H9 (cell line): ENCODE measurements at regions not wholly inside any gene's neighbourhood (a gene's known extent, or its start where the extent isn't known, plus 50 kb on each side); places are given as distances from the start of the nearest gene placed in this dataset.

ENCODE experiments used
- DNase-seq: peaks from one replicate; pipeline ENCODE4 v3.0.0-alpha.2; 2017
- H2AFZ ChIP-seq: one replicate; pipeline ENCODE4 v1.6.1; 2013; ENCODE audit warnings: mild to moderate bottlenecking, low read length, control low read depth, moderate library complexity
- H2AK5ac ChIP-seq: 2 replicates; pipeline ENCODE4 v1.6.1; 2013; ENCODE audit warnings: low read length, control low read depth, mixed read lengths; ENCODE audit not compliant: insufficient read length
- H2BK120ac ChIP-seq: one replicate; pipeline ENCODE4 v1.6.1; 2013; ENCODE audit warnings: low read depth, mild to moderate bottlenecking, low read length, control low read depth, inconsistent platforms; ENCODE audit not compliant: poor library complexity, severe bottlenecking
- H2BK12ac ChIP-seq: 2 replicates; pipeline ENCODE4 v1.6.1; 2013; ENCODE audit warnings: low read length, control low read depth, mixed read lengths, low read depth; ENCODE audit not compliant: insufficient read length
- H2BK15ac ChIP-seq: 2 replicates; pipeline ENCODE4 v1.6.1; 2013; ENCODE audit warnings: low read depth, low read length, control low read depth
- H2BK20ac ChIP-seq: one replicate; pipeline ENCODE4 v1.6.1; 2013; ENCODE audit warnings: low read depth, mild to moderate bottlenecking, low read length, control low read depth, inconsistent platforms; ENCODE audit not compliant: poor library complexity, severe bottlenecking
- H2BK5ac ChIP-seq: 2 replicates; pipeline ENCODE4 v1.6.1; 2013; ENCODE audit warnings: low read length, control low read depth, mixed read lengths; ENCODE audit not compliant: insufficient read length
- H3K14ac ChIP-seq: 2 replicates; pipeline ENCODE4 v1.6.1; 2013; ENCODE audit warnings: low read length, control low read depth; ENCODE audit not compliant: insufficient read depth
- H3K18ac ChIP-seq: 2 replicates; pipeline ENCODE4 v1.6.1; 2013; ENCODE audit warnings: low read depth, mild to moderate bottlenecking, mixed read lengths, low read length, control low read depth; ENCODE audit not compliant: insufficient read length
- H3K23ac ChIP-seq: 2 replicates; pipeline ENCODE4 v1.6.1; 2013; ENCODE audit warnings: low read length, control low read depth, mixed read lengths, low read depth; ENCODE audit not compliant: insufficient read length
- H3K23me2 ChIP-seq: 2 replicates; pipeline ENCODE4 v1.6.1; 2013; ENCODE audit warnings: low read depth, mild to moderate bottlenecking, mixed read lengths, low read length, control low read depth; ENCODE audit not compliant: insufficient read length, poor library complexity, severe bottlenecking
- H3K27ac ChIP-seq: 2 replicates; pipeline ENCODE4 v1.5.1; 2013; ENCODE audit warnings: low read length, control low read depth, mixed read lengths, low read depth; ENCODE audit not compliant: insufficient read length
- H3K27me3 ChIP-seq: 2 replicates; pipeline ENCODE4 v1.6.1; 2013; ENCODE audit warnings: low read length, control low read depth, inconsistent platforms; ENCODE audit not compliant: insufficient read depth
- H3K4ac ChIP-seq: 2 replicates; pipeline ENCODE4 v1.6.1; 2013; ENCODE audit warnings: low read depth, mild to moderate bottlenecking, control low read depth, inconsistent platforms, low read length, moderate library complexity
- H3K4me1 ChIP-seq: 2 replicates; pipeline ENCODE4 v1.6.1; 2013; ENCODE audit warnings: low read length, control low read depth, inconsistent platforms; ENCODE audit not compliant: insufficient read depth
- H3K4me2 ChIP-seq: 2 replicates; pipeline ENCODE4 v1.6.1; 2013; ENCODE audit warnings: low read length, control low read depth, mixed read lengths; ENCODE audit not compliant: insufficient read length, insufficient read depth
- H3K56ac ChIP-seq: 2 replicates; pipeline ENCODE4 v1.6.1; 2013; ENCODE audit warnings: low read depth, mild to moderate bottlenecking, mixed read lengths, low read length, control low read depth; ENCODE audit not compliant: insufficient read length
- H3K79me1 ChIP-seq: 2 replicates; pipeline ENCODE4 v1.6.1; 2013; ENCODE audit warnings: low read depth, mild to moderate bottlenecking, moderate library complexity, low read length, control low read depth, inconsistent platforms; ENCODE audit not compliant: insufficient read depth, poor library complexity, severe bottlenecking
- H3K79me2 ChIP-seq: 2 replicates; pipeline ENCODE4 v1.6.1; 2013; ENCODE audit warnings: low read length, control low read depth, inconsistent platforms; ENCODE audit not compliant: insufficient read depth
- H3K9ac ChIP-seq: 2 replicates; pipeline ENCODE4 v1.6.1; 2013; ENCODE audit warnings: low read length, control low read depth, mixed read lengths; ENCODE audit not compliant: insufficient read length; ENCODE audit errors: extremely low read depth
- H3K9me3 ChIP-seq: one replicate; pipeline ENCODE4 v1.6.1; 2013; ENCODE audit warnings: low read depth, low read length, inconsistent platforms; ENCODE audit not compliant: control insufficient read depth
- H3T11ph ChIP-seq: one replicate; pipeline ENCODE4 v1.6.1; 2013; ENCODE audit warnings: mild to moderate bottlenecking, low read length, control low read depth, inconsistent platforms
- H4K20me1 ChIP-seq: one replicate; pipeline ENCODE4 v1.6.1; 2013; ENCODE audit not compliant: control insufficient read depth, insufficient read length, insufficient read depth
- H4K5ac ChIP-seq: 2 replicates; pipeline ENCODE4 v1.6.1; 2013; ENCODE audit warnings: low read depth, mild to moderate bottlenecking, mixed read lengths, low read length, control low read depth; ENCODE audit not compliant: insufficient read length
- H4K8ac ChIP-seq: replicated peaks from 2 replicates; pipeline ENCODE4 v1.6.1; 2013; ENCODE audit warnings: low read length, control low read depth, mixed read lengths, low read depth; ENCODE audit not compliant: insufficient read length
- H4K91ac ChIP-seq: 2 replicates; pipeline ENCODE4 v1.6.1; 2013; ENCODE audit warnings: low read depth, mild to moderate bottlenecking, moderate library complexity, mixed read lengths, low read length, control low read depth; ENCODE audit not compliant: insufficient read length
- H3K27ac Mint-ChIP-seq, 3 experiments: 2 replicates in 2 of 3; 3 replicates in 1 of 3; pipeline ENCODE4 v1.8.0; 2020 to 2021; ENCODE audit warnings: mixed read lengths in 3 of 3, mild to moderate bottlenecking in 1 of 3, moderate library complexity in 1 of 3
- H3K27me3 Mint-ChIP-seq: 2 replicates; pipeline ENCODE4 v1.8.0; 2021; ENCODE audit warnings: low read depth, mild to moderate bottlenecking, moderate library complexity, mixed read lengths
- H3K36me3 Mint-ChIP-seq, 3 experiments: 2 replicates in 2 of 3; 3 replicates in 1 of 3; pipeline ENCODE4 v1.8.0; 2020 to 2021; ENCODE audit warnings: low read depth in 3 of 3, mixed read lengths in 3 of 3; ENCODE audit not compliant: insufficient read depth in 1 of 3
- H3K4me1 Mint-ChIP-seq, 2 experiments: 2 replicates each; pipeline ENCODE4 v1.8.0; 2020; ENCODE audit warnings: mixed read lengths in 2 of 2
- H3K4me3 Mint-ChIP-seq, 2 experiments: 2 replicates in 1 of 2; 3 replicates in 1 of 2; pipeline ENCODE4 v1.8.0; 2020 to 2021; ENCODE audit warnings: mild to moderate bottlenecking in 2 of 2, mixed read lengths in 2 of 2, moderate library complexity in 1 of 2
- H3K9me3 Mint-ChIP-seq, 2 experiments: 2 replicates in 1 of 2; 3 replicates in 1 of 2; pipeline ENCODE4 v1.8.0; 2020; ENCODE audit warnings: mild to moderate bottlenecking in 2 of 2, mixed read lengths in 2 of 2, moderate library complexity in 1 of 2
- CTCF ChIP-seq: fragments of 200-600 bp; sonication (generic); conservative IDR thresholded peaks from 3 replicates; pipeline ENCODE4 v1.8.0; 2021; ENCODE audit warnings: antibody characterized with exemption, mild to moderate bottlenecking
- WGBS: extraction: QIAGEN DNeasy Blood & Tissue Kit; methylation state at CpG from one replicate; pipeline ENCODE4 v1.1.7; 2013; ENCODE audit warnings: missing lambda C conversion rate, low lambda C conversion rate, mixed read lengths; ENCODE audit not compliant: insufficient read length; ENCODE audit errors: extremely low coverage; 5-methylcytosine and 5-hydroxymethylcytosine counted together

- no peaks in the 10 kb centered on the region for H3K23me2 ChIP-seq
- H2BK120ac ChIP-seq, result no peak overlapping the region
- no peaks in the 10 kb centered on the region; a peak in 2 of 5 replicates for H3K9me3 Mint-ChIP-seq
- H3K4me3 Mint-ChIP-seq, result no peak overlapping the region
- H3K18ac ChIP-seq, result no peak overlapping the region
- no peak overlapping the region for H3K9ac ChIP-seq
- H3K27me3 Mint-ChIP-seq, result peaks cover 2% of the 10 kb centered on the region
- H2BK20ac ChIP-seq, result no peak overlapping the region
- no peak overlapping the region for H2BK15ac ChIP-seq
- H2AFZ ChIP-seq, result no peak overlapping the region
- no peaks in the 10 kb centered on the region; the same call in 1 of the 2 replicates for H3K4me1 ChIP-seq
- no peak overlapping the region for H3K56ac ChIP-seq
- H3K9me3 ChIP-seq, result no peaks in the 10 kb centered on the region
- H3K14ac ChIP-seq, result no peak overlapping the region; the same call in 1 of the 2 replicates
- peaks cover 26 to 31% of the 10 kb centered on the region in 2 experiments for H3K4me1 Mint-ChIP-seq
- no peak overlapping the region; a peak in 1 of 7 replicates for H3K27ac Mint-ChIP-seq
- H2AK5ac ChIP-seq, result no peak overlapping the region
- peaks cover 0 to 3% (median 0%) of the 10 kb centered on the region in 3 experiments; a peak in 1 of 7 replicates for H3K36me3 Mint-ChIP-seq
- TF ChIP-seq CTCF, result no peak
- no peaks in the 10 kb centered on the region for H4K20me1 ChIP-seq
- no peak overlapping the region for H3K4me2 ChIP-seq
- H2BK12ac ChIP-seq, result no peak overlapping the region
- H2BK5ac ChIP-seq, result no peak overlapping the region
- H3T11ph ChIP-seq, result no peak overlapping the region
- no peak overlapping the region for H3K23ac ChIP-seq
- H4K91ac ChIP-seq, result no peak overlapping the region
- H3K4ac ChIP-seq, result no peak overlapping the region
- H3K79me1 ChIP-seq, result no peaks in the 10 kb centered on the region
- no CpG with 5 or more reads among the region's 10 CpGs for WGBS
- H3K79me2 ChIP-seq, result no peaks in the 10 kb centered on the region
- H3K27me3 ChIP-seq, result no peaks in the 10 kb centered on the region
- no peak for DNase-seq
- H4K5ac ChIP-seq, result no peak overlapping the region
- no peak overlapping the region for H3K27ac ChIP-seq
- H4K8ac ChIP-seq, result no peak overlapping the region
These were observed 214.9 kb upstream of the CST7 start for GRCh38 chr20:24734139-24734538.
